Epithelial cell of esophagus (primary cell): ENCODE measurements at regions not wholly inside any gene's neighbourhood (a gene's known extent, or its start where the extent isn't known, plus 50 kb on each side); places are given as distances from the start of the nearest gene placed in this dataset.

Experiments
- DNase-seq: peaks from one replicate; pipeline ENCODE4 v3.0.0; 2010; ENCODE audit warnings: low read depth
- H3K4me3 ChIP-seq: 2 replicates; pipeline ENCODE4 v1.5.1; 2011; ENCODE audit warnings: mild to moderate bottlenecking, low read length, control low read depth
- CTCF ChIP-seq: IDR thresholded peaks from 2 replicates; pipeline ENCODE4 v1.5.1; 2011; ENCODE audit warnings: low read depth, mild to moderate bottlenecking, low read length, control low read depth, inconsistent platforms; ENCODE audit not compliant: insufficient read depth; ENCODE audit errors: missing control alignments

- TF ChIP-seq CTCF, result no peak
- no peak overlapping the region for H3K4me3 ChIP-seq
Observed at GRCh38 chr1:184858288-184858687, 103.6 kb upstream of the EDEM3 start.

GRCh38 chr1:184854496-184855140 is 100.0 kb upstream of the EDEM3 start:
- no peak overlapping the region for H3K4me3 ChIP-seq
- DNase-seq, result no peak
- TF ChIP-seq CTCF, result no peak

More at GRCh38 chr1:184858288-184858687, 103.6 kb upstream of the EDEM3 start:
- no peak for DNase-seq

GRCh38 chr1:184854036-184854435 is 99.4 kb upstream of the EDEM3 start:
- TF ChIP-seq CTCF, result no peak
- H3K4me3 ChIP-seq, result no peak overlapping the region
- DNase-seq, result no peak

GRCh38 chr1:184851822-184852746 is 97.4 kb upstream of the EDEM3 start:
- no peak overlapping the region for H3K4me3 ChIP-seq
- no peak for DNase-seq
- no peak for TF ChIP-seq CTCF

- peak; percentile 51 for DNase-seq
- no peak overlapping the region for H3K4me3 ChIP-seq
- TF ChIP-seq CTCF, result no peak
Observed at GRCh38 chr1:184843732-184844495, 89.3 kb upstream of the EDEM3 start.

- no peak for DNase-seq
- no peak for TF ChIP-seq CTCF
- H3K4me3 ChIP-seq, result no peak overlapping the region
Observed at GRCh38 chr1:184840596-184840995, 85.9 kb upstream of the EDEM3 start.
